ENCODE measurements at regions not wholly inside any gene's neighbourhood (a gene's known extent, or its start where the extent isn't known, plus 50 kb on each side); places are given as distances from the start of the nearest gene placed in this dataset.
"Not testable (repeated sequence)": the region's sequence is repeated elsewhere in the genome, so short reads cannot be mapped to it uniquely, and the experiment has no call there.

- H3K9me3 ChIP-seq (ENCODE audit: control insufficient read depth in 2 of 2, low read length in 2 of 2); ATAC-seq (ENCODE audit: low read depth in 2 of 2); H3K27ac ChIP-seq (ENCODE audit: insufficient read depth, low read length, poor library complexity, severe bottlenecking); H3K27ac Mint-ChIP-seq; H3K36me3 Mint-ChIP-seq; H3K36me3 ChIP-seq (ENCODE audit: control insufficient read depth, insufficient read depth, low read length); H3K4me3 Mint-ChIP-seq; H3K27me3 ChIP-seq (ENCODE audit: control insufficient read depth, insufficient read depth, low read length); DNase-seq; H3K4me3 ChIP-seq (ENCODE audit: low read depth, low read length); H3K4me1 Mint-ChIP-seq; H3K4me1 ChIP-seq (ENCODE audit: control insufficient read depth, insufficient read depth, low read length, poor library complexity, severe bottlenecking); H3K27me3 Mint-ChIP-seq: not testable (repeated sequence)
- peaks cover 1 to 33% (median 13%) of the 10 kb centered on the region in 7 donors for H3K9me3 Mint-ChIP-seq
Observed at GRCh38 chr5:147139759-147140158, 95.1 kb upstream of the STK32A start.

- Histone ChIP-seq H3K9me3 (ENCODE audit: control insufficient read depth in 2 of 2, low read length in 2 of 2) (peaks cover 0 to 3% of the 10 kb centered on the region in 2 experiments), H3K4me1 (ENCODE audit: control insufficient read depth, insufficient read depth, low read length, poor library complexity, severe bottlenecking) (no peaks in the 10 kb centered on the region), H3K4me3 (ENCODE audit: low read depth, low read length) (no peak overlapping the region), H3K27me3 (ENCODE audit: control insufficient read depth, insufficient read depth, low read length) (no peaks in the 10 kb centered on the region), H3K36me3 (ENCODE audit: control insufficient read depth, insufficient read depth, low read length) (no peaks in the 10 kb centered on the region), H3K27ac (ENCODE audit: insufficient read depth, low read length, poor library complexity, severe bottlenecking) (no peak overlapping the region)
- Mint-ChIP-seq H3K4me1 (no peaks in the 10 kb centered on the region), H3K36me3 (no peaks in the 10 kb centered on the region), H3K4me3 (no peak overlapping the region), H3K27me3 (peaks cover 4% of the 10 kb centered on the region), H3K27ac (no peak overlapping the region), H3K9me3 (peaks cover 4 to 33% (median 13%) of the 10 kb centered on the region in 7 donors)
- ATAC-seq (ENCODE audit: low read depth in 2 of 2) (no peak), DNase-seq (no peak)
Observed at GRCh38 chr5:147140558-147140957, 94.3 kb upstream of the STK32A start.

- H3K4me1 ChIP-seq (ENCODE audit: control insufficient read depth, insufficient read depth, low read length, poor library complexity, severe bottlenecking); H3K36me3 Mint-ChIP-seq; H3K4me1 Mint-ChIP-seq; H3K27me3 Mint-ChIP-seq; H3K36me3 ChIP-seq (ENCODE audit: control insufficient read depth, insufficient read depth, low read length); H3K9me3 ChIP-seq (ENCODE audit: control insufficient read depth in 2 of 2, low read length in 2 of 2); H3K27ac Mint-ChIP-seq; H3K4me3 Mint-ChIP-seq; DNase-seq; H3K27me3 ChIP-seq (ENCODE audit: control insufficient read depth, insufficient read depth, low read length); H3K4me3 ChIP-seq (ENCODE audit: low read depth, low read length); H3K27ac ChIP-seq (ENCODE audit: insufficient read depth, low read length, poor library complexity, severe bottlenecking); ATAC-seq (ENCODE audit: low read depth in 2 of 2): not testable (repeated sequence)
- H3K9me3 Mint-ChIP-seq = peaks cover 6 to 31% (median 12%) of the 10 kb centered on the region in 7 donors
Observed at GRCh38 chr5:147141580-147141979, 93.2 kb upstream of the STK32A start.

GRCh38 chr5:147143215-147143614 is 91.6 kb upstream of the STK32A start:
- H3K27me3 ChIP-seq (ENCODE audit: control insufficient read depth, insufficient read depth, low read length) = no peaks in the 10 kb centered on the region
- no peaks in the 10 kb centered on the region for H3K4me1 ChIP-seq (ENCODE audit: control insufficient read depth, insufficient read depth, low read length, poor library complexity, severe bottlenecking)
- no peaks in the 10 kb centered on the region for H3K36me3 ChIP-seq (ENCODE audit: control insufficient read depth, insufficient read depth, low read length)
- ATAC-seq (ENCODE audit: low read depth in 2 of 2) (no peak), DNase-seq (no peak)
- Mint-ChIP-seq H3K27me3 (peaks cover 4% of the 10 kb centered on the region), H3K4me1 (peaks cover 0 to 5% (median 0%) of the 10 kb centered on the region in 4 donors), H3K36me3 (no peaks in the 10 kb centered on the region), H3K4me3 (no peak overlapping the region), H3K9me3 (peaks cover 2 to 26% (median 9%) of the 10 kb centered on the region in 7 donors), H3K27ac (no peak overlapping the region)
- H3K4me3 ChIP-seq (ENCODE audit: low read depth, low read length) = no peak overlapping the region
- H3K9me3 ChIP-seq (ENCODE audit: control insufficient read depth in 2 of 2, low read length in 2 of 2) = peaks cover 0 to 3% of the 10 kb centered on the region in 2 experiments
- H3K27ac ChIP-seq (ENCODE audit: insufficient read depth, low read length, poor library complexity, severe bottlenecking) = no peak overlapping the region

GRCh38 chr5:147145328-147145727 is 89.5 kb upstream of the STK32A start:
- no peak overlapping the region for H3K4me3 Mint-ChIP-seq
- peaks cover 0 to 5% (median 0%) of the 10 kb centered on the region in 4 donors for H3K4me1 Mint-ChIP-seq
- Histone ChIP-seq H3K4me1 (ENCODE audit: control insufficient read depth, insufficient read depth, low read length, poor library complexity, severe bottlenecking) (no peaks in the 10 kb centered on the region), H3K36me3 (ENCODE audit: control insufficient read depth, insufficient read depth, low read length) (no peaks in the 10 kb centered on the region), H3K27me3 (ENCODE audit: control insufficient read depth, insufficient read depth, low read length) (no peaks in the 10 kb centered on the region), H3K27ac (ENCODE audit: insufficient read depth, low read length, poor library complexity, severe bottlenecking) (no peak overlapping the region), H3K9me3 (ENCODE audit: control insufficient read depth in 2 of 2, low read length in 2 of 2) (no peaks in the 10 kb centered on the region), H3K4me3 (ENCODE audit: low read depth, low read length) (no peak overlapping the region)
- peaks cover 0 to 7% (median 2%) of the 10 kb centered on the region in 7 donors for H3K9me3 Mint-ChIP-seq
- DNase-seq (no peak), ATAC-seq (ENCODE audit: low read depth in 2 of 2) (no peak)
- no peaks in the 10 kb centered on the region for H3K27me3 Mint-ChIP-seq
- no peaks in the 10 kb centered on the region for H3K36me3 Mint-ChIP-seq
- no peak overlapping the region for H3K27ac Mint-ChIP-seq

GRCh38 chr5:147148715-147149114 is 86.1 kb upstream of the STK32A start:
- no peaks in the 10 kb centered on the region for H3K27me3 Mint-ChIP-seq
- Histone ChIP-seq H3K36me3 (ENCODE audit: control insufficient read depth, insufficient read depth, low read length) (no peaks in the 10 kb centered on the region), H3K27me3 (ENCODE audit: control insufficient read depth, insufficient read depth, low read length) (no peaks in the 10 kb centered on the region), H3K9me3 (ENCODE audit: control insufficient read depth in 2 of 2, low read length in 2 of 2) (no peaks in the 10 kb centered on the region), H3K27ac (ENCODE audit: insufficient read depth, low read length, poor library complexity, severe bottlenecking) (no peak overlapping the region), H3K4me1 (ENCODE audit: control insufficient read depth, insufficient read depth, low read length, poor library complexity, severe bottlenecking) (no peaks in the 10 kb centered on the region), H3K4me3 (ENCODE audit: low read depth, low read length) (no peak overlapping the region)
- peaks cover 0 to 5% (median 2%) of the 10 kb centered on the region in 7 donors for H3K9me3 Mint-ChIP-seq
- H3K4me1 Mint-ChIP-seq = peaks cover 0 to 5% (median 0%) of the 10 kb centered on the region in 4 donors
- no peaks in the 10 kb centered on the region for H3K36me3 Mint-ChIP-seq
- DNase-seq = no peak
- no peak overlapping the region for H3K27ac Mint-ChIP-seq
- no peak for ATAC-seq (ENCODE audit: low read depth in 2 of 2)
- no peak overlapping the region for H3K4me3 Mint-ChIP-seq

- ATAC-seq (ENCODE audit: low read depth in 2 of 2) (no peak), DNase-seq (no peak)
- Mint-ChIP-seq H3K36me3 (no peaks in the 10 kb centered on the region), H3K27ac (no peak overlapping the region), H3K4me1 (peaks cover 0 to 5% (median 0%) of the 10 kb centered on the region in 4 donors), H3K9me3 (peaks cover 0 to 4% (median 0%) of the 10 kb centered on the region in 7 donors), H3K27me3 (no peaks in the 10 kb centered on the region), H3K4me3 (no peak overlapping the region)
- H3K4me3 ChIP-seq (ENCODE audit: low read depth, low read length) = no peak overlapping the region
- H3K27ac ChIP-seq (ENCODE audit: insufficient read depth, low read length, poor library complexity, severe bottlenecking) = no peak overlapping the region
- H3K9me3 ChIP-seq (ENCODE audit: control insufficient read depth in 2 of 2, low read length in 2 of 2) = no peaks in the 10 kb centered on the region
- H3K4me1 ChIP-seq (ENCODE audit: control insufficient read depth, insufficient read depth, low read length, poor library complexity, severe bottlenecking) = no peaks in the 10 kb centered on the region
- H3K27me3 ChIP-seq (ENCODE audit: control insufficient read depth, insufficient read depth, low read length) = no peaks in the 10 kb centered on the region
- H3K36me3 ChIP-seq (ENCODE audit: control insufficient read depth, insufficient read depth, low read length) = no peaks in the 10 kb centered on the region
Observed at GRCh38 chr5:147152086-147152485, 82.7 kb upstream of the STK32A start.

GRCh38 chr5:147154809-147155208 is 80.0 kb upstream of the STK32A start:
- H3K27me3 ChIP-seq (ENCODE audit: control insufficient read depth, insufficient read depth, low read length) = no peaks in the 10 kb centered on the region
- no peaks in the 10 kb centered on the region for H3K27me3 Mint-ChIP-seq
- H3K4me3 Mint-ChIP-seq = no peak overlapping the region
- peaks cover 0 to 2% (median 0%) of the 10 kb centered on the region in 7 donors for H3K9me3 Mint-ChIP-seq
- DNase-seq (no peak), ATAC-seq (ENCODE audit: low read depth in 2 of 2) (no peak)
- no peak overlapping the region for H3K27ac ChIP-seq (ENCODE audit: insufficient read depth, low read length, poor library complexity, severe bottlenecking)
- H3K36me3 Mint-ChIP-seq = no peaks in the 10 kb centered on the region
- H3K36me3 ChIP-seq (ENCODE audit: control insufficient read depth, insufficient read depth, low read length) = no peaks in the 10 kb centered on the region
- H3K4me1 ChIP-seq (ENCODE audit: control insufficient read depth, insufficient read depth, low read length, poor library complexity, severe bottlenecking) = no peaks in the 10 kb centered on the region
- H3K9me3 ChIP-seq (ENCODE audit: control insufficient read depth in 2 of 2, low read length in 2 of 2) = no peaks in the 10 kb centered on the region
- H3K27ac Mint-ChIP-seq = no peak overlapping the region
- H3K4me3 ChIP-seq (ENCODE audit: low read depth, low read length) = no peak overlapping the region
- no peaks in the 10 kb centered on the region for H3K4me1 Mint-ChIP-seq
